ENCODE measurements at regions not wholly inside any gene's neighbourhood (a gene's known extent, or its start where the extent isn't known, plus 50 kb on each side); places are given as distances from the start of the nearest gene placed in this dataset.

DNA sequence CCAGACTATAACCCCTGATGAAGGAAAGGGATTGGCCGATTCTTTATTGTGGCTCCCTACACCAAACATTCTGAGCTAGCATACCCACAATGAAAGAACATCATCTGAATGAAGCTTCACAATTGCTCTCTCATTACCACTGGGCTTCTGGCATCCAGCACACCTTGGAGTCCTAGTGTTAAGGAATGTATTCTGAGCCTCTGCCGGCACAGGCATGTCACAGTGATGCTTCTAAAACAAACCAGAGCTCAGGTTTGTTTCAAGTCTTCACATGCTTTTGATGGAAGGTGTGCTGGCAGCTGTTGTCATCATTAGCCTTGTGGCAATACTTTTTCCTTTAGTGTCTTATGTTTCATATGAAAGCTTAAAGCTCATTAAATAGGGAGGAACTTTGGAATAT lies 76.3 kb upstream of the RBBP8 start:
- Histone ChIP-seq H3K4me1 (no peaks in the 10 kb centered on the region), H3K27ac (replicated peaks) (no peak overlapping the region), H3K9me3 (replicated peaks) (no peaks in the 10 kb centered on the region), H3K4me3 (no peak overlapping the region), H3K36me3 (no peaks in the 10 kb centered on the region), H3K27me3 (ENCODE audit: low read depth) (peaks cover 43% of the 10 kb centered on the region)
- intact Hi-C loops (cut with micrococcal nuclease): no loop called here
- no peak for DNase-seq
- TF ChIP-seq, protein P1, sequence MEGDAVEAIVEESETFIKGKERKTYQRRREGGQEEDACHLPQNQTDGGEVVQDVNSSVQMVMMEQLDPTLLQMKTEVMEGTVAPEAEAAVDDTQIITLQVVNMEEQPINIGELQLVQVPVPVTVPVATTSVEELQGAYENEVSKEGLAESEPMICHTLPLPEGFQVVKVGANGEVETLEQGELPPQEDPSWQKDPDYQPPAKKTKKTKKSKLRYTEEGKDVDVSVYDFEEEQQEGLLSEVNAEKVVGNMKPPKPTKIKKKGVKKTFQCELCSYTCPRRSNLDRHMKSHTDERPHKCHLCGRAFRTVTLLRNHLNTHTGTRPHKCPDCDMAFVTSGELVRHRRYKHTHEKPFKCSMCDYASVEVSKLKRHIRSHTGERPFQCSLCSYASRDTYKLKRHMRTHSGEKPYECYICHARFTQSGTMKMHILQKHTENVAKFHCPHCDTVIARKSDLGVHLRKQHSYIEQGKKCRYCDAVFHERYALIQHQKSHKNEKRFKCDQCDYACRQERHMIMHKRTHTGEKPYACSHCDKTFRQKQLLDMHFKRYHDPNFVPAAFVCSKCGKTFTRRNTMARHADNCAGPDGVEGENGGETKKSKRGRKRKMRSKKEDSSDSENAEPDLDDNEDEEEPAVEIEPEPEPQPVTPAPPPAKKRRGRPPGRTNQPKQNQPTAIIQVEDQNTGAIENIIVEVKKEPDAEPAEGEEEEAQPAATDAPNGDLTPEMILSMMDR (IDR thresholded peaks at IDR 0.05; ENCODE audit: borderline replicate concordance): no peak

DNA sequence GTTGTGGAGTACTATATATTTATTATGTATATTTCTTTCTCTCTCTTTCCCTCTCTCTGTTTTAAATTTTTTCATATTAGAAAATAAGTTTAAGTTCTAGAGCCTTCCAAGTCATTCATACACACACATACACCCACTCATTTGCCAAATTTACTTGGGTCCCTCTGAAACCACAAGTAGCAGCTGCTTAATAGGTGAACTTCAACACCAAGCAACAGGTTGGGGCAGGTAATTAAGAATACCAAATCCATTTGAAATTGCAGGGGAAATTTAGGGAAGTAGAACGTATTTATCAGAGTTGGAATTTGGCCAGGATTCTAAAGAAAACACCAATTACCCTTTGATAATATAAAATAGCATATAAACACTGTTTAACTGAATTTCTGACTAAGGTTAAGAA lies 75.0 kb upstream of the RBBP8 start:
- H3K9me3 ChIP-seq (replicated peaks): no peaks in the 10 kb centered on the region
- no peak overlapping the region for H3K27ac ChIP-seq (replicated peaks)
- no peaks in the 10 kb centered on the region for H3K36me3 ChIP-seq
- intact Hi-C loops (cut with micrococcal nuclease): no loop called here
- DNase-seq: no peak
- peaks cover 52% of the 10 kb centered on the region for H3K27me3 ChIP-seq (ENCODE audit: low read depth)
- no peaks in the 10 kb centered on the region for H3K4me1 ChIP-seq
- no peak overlapping the region for H3K4me3 ChIP-seq
- TF ChIP-seq, protein P1 (IDR thresholded peaks at IDR 0.05; ENCODE audit: borderline replicate concordance): no peak

DNA sequence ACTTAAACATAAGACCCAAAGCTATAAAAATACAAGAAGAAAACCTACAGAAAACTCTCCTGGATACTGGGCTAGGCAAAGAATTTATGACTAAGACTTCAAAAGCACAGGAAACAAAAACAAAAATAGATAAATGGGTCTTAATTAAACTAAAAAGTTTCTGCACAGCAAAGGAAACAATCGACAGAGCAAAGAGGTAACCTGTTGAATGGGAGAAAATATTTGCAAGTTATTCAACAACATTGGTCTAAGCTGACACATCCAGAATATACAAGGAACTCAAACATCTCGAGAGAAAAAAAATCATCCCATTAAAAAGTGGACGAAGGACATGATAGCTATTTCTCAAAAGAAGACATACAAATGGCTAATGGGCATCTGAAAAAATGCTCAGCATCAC lies 72.3 kb upstream of the RBBP8 start:
- intact Hi-C loops (cut with micrococcal nuclease): no loop called here
- Histone ChIP-seq H3K27ac (replicated peaks) (no peak overlapping the region), H3K9me3 (replicated peaks) (no peaks in the 10 kb centered on the region), H3K4me3 (no peak overlapping the region), H3K27me3 (ENCODE audit: low read depth) (peaks cover 43% of the 10 kb centered on the region), H3K4me1 (no peaks in the 10 kb centered on the region), H3K36me3 (no peaks in the 10 kb centered on the region)
- no peak for DNase-seq
- TF ChIP-seq, protein P1 (IDR thresholded peaks at IDR 0.05; ENCODE audit: borderline replicate concordance): no peak

DNA sequence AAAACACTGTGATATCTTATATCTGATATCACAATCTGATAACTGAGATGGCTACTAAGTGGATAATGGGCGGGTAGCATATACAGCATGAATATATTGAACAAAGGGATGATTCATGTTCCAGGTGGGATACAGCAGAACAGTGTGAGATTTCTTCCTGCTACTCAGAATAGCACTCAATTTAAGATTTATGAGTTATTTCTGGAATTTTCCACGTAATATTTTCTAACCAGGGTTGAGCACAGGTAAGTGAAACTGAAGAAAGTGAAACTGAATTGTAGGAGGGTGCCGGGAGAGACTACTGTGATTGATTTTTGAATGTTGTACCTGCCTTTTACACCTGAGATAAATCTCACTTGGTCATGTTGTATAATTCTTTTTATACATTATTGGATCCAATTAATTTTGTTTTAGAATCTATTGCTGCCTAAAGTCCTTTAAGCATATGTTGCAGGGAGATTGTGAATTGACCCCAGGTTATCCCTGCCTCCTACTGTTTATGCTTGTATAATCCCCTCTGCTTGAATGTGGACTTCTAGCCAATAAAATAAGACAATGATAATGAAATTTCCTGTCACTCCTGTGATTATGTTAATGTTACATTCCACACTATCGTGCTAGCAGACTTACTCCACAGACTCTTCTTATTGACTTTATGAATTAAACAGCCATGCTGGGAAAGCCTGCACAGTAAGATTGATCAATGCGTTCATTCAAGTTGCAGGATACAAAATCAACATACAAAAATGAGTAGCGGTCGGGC lies 67.6 kb upstream of the RBBP8 start:
- Histone ChIP-seq H3K9me3 (replicated peaks) (no peaks in the 10 kb centered on the region), H3K27ac (replicated peaks) (no peak overlapping the region), H3K27me3 (ENCODE audit: low read depth) (peaks cover 32% of the 10 kb centered on the region), H3K4me1 (no peaks in the 10 kb centered on the region), H3K36me3 (no peaks in the 10 kb centered on the region), H3K4me3 (no peak overlapping the region)
- intact Hi-C loops (cut with micrococcal nuclease): no loop called here
- no peak for DNase-seq
- TF ChIP-seq, protein P1 (IDR thresholded peaks at IDR 0.05; ENCODE audit: borderline replicate concordance): no peak

DNA sequence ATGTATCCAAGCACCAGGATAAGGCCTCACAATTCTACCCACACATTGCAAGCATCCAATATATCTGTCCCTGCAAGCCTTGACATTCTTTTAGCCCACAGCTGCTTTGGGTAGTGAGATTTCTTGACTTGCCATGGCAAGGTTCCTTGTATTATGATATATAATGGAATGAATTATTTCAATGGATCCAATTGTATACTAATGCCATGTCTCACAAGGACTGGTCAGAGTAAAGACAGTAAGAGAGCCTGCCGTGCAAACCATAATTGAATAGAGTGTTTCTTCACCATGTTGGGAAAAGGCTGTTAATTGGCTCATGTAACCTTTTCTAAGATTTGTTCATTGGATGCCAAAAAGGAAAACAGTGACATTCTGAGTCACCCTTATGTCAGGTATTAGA lies 64.3 kb upstream of the RBBP8 start:
- intact Hi-C loops (cut with micrococcal nuclease): no loop called here
- no peak for DNase-seq
- Histone ChIP-seq H3K9me3 (replicated peaks) (no peaks in the 10 kb centered on the region), H3K27me3 (ENCODE audit: low read depth) (peaks cover 23% of the 10 kb centered on the region), H3K4me1 (no peaks in the 10 kb centered on the region), H3K36me3 (no peaks in the 10 kb centered on the region), H3K4me3 (no peak overlapping the region), H3K27ac (replicated peaks) (no peak overlapping the region)
- TF ChIP-seq, protein P1 (IDR thresholded peaks at IDR 0.05; ENCODE audit: borderline replicate concordance): no peak
